SH-SY5Y (cell line): ENCODE measurements at regions not wholly inside any gene's neighbourhood (a gene's known extent, or its start where the extent isn't known, plus 50 kb on each side); places are given as distances from the start of the nearest gene placed in this dataset.

Experiments used
- GATA2 ChIP-seq: IDR thresholded peaks from 2 replicates; pipeline ENCODE4 v1.6.1; 2011; ENCODE audit warnings: mild to moderate bottlenecking, low read depth, low read length
- GATA3 ChIP-seq: IDR thresholded peaks from 2 replicates; pipeline ENCODE4 v1.6.1; 2011; ENCODE audit warnings: low read depth, mild to moderate bottlenecking, low read length, moderate library complexity

DNA sequence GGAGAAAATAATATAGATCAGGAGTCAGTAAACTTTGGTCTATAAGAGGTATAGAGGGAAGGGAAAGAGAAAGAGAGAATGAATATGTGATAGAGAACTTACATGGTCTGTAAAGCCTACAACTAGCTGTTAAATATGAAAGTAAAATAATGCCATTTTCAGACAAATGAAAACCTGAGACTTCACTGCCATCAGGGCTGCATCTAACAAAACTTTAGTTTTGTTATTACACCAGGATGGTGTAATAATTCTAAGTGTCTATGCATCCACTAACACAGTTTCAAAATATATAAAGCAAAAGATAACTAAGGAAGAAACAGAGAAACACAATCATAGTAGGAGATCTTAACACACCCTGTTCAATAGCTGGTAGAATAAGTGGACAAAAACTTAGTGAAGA is 217.7 kb downstream of the KLF13 start:
- no peak for TF ChIP-seq GATA2
- TF ChIP-seq GATA3 = no peak
